Islet of Langerhans (tissue), 1 donor: ENCODE measurements at regions not wholly inside any gene's neighbourhood (a gene's known extent, or its start where the extent isn't known, plus 50 kb on each side); places are given as distances from the start of the nearest gene placed in this dataset.
"Not testable (repeated sequence)": the region's sequence is repeated elsewhere in the genome, so short reads cannot be mapped to it uniquely, and the experiment has no call there.

Experiments used
- FAIRE-seq: peaks from one replicate; lab custom pipeline; 2011; peaks lifted over from hg19 to GRCh38; lab: Jason Lieb, UNC

GRCh38 chr5:138647794-138648410 is 72.7 kb upstream of the HSPA9 start:
- no peak for FAIRE-seq

- no peak for FAIRE-seq
Measured at GRCh38 chr5:138647261-138647788, 72.1 kb upstream of the HSPA9 start.

GRCh38 chr5:138646671-138647070 is 71.5 kb upstream of the HSPA9 start:
- no peak for FAIRE-seq

- no peak for FAIRE-seq
Measured at GRCh38 chr5:138645778-138646575, 70.8 kb upstream of the HSPA9 start.

- no peak for FAIRE-seq
Measured at GRCh38 chr5:138643040-138643791, 68.0 kb upstream of the HSPA9 start.

- FAIRE-seq: no peak
Measured at GRCh38 chr5:138641547-138642298, 66.5 kb upstream of the HSPA9 start.

- FAIRE-seq: no peak
Measured at GRCh38 chr5:138640646-138641254, 65.5 kb upstream of the HSPA9 start.

GRCh38 chr5:138640138-138640537 is 64.9 kb upstream of the HSPA9 start:
- FAIRE-seq: no peak

- FAIRE-seq: no peak
Measured at GRCh38 chr5:138639326-138639725, 64.1 kb upstream of the HSPA9 start.

GRCh38 chr5:138637256-138637655 is 62.1 kb upstream of the HSPA9 start:
- FAIRE-seq: no peak

GRCh38 chr5:138636398-138636944 is 61.3 kb upstream of the HSPA9 start:
- no peak for FAIRE-seq

GRCh38 chr5:138635708-138636107 is 60.5 kb upstream of the HSPA9 start:
- no peak for FAIRE-seq

GRCh38 chr5:138635265-138635664 is 60.1 kb upstream of the HSPA9 start:
- FAIRE-seq: no peak

- not testable (repeated sequence) for FAIRE-seq
Measured at GRCh38 chr5:138634804-138635203, 59.6 kb upstream of the HSPA9 start.

- FAIRE-seq: peak; percentile 87
Measured at GRCh38 chr5:138632900-138633489, 57.8 kb upstream of the HSPA9 start.

GRCh38 chr5:138631096-138631928 is 56.1 kb upstream of the HSPA9 start:
- FAIRE-seq: no peak

- FAIRE-seq: no peak
Measured at GRCh38 chr5:138629392-138629791, 54.2 kb upstream of the HSPA9 start.

- FAIRE-seq: no peak
Measured at GRCh38 chr5:138626333-138626944, 51.2 kb upstream of the HSPA9 start.

GRCh38 chr5:138625134-138625533 is 49.9 kb upstream of the HSPA9 start:
- no peak for FAIRE-seq
